Progenitor cell of endocrine pancreas (in vitro differentiated cells): ENCODE measurements at regions not wholly inside any gene's neighbourhood (a gene's known extent, or its start where the extent isn't known, plus 50 kb on each side); places are given as distances from the start of the nearest gene placed in this dataset.

Experiments
- DNase-seq: peaks from one replicate; pipeline ENCODE4 v3.0.0; 2021; ENCODE audit warnings: low spot score; ENCODE audit not compliant: unreplicated experiment
- H3K27ac Mint-ChIP-seq: 2 replicates; pipeline ENCODE4 v1.8.0; 2021; ENCODE audit warnings: mild to moderate bottlenecking, moderate library complexity, mixed read lengths
- H3K27me3 Mint-ChIP-seq: 2 replicates; pipeline ENCODE4 v1.8.0; 2021; ENCODE audit warnings: mixed read lengths
- H3K36me3 Mint-ChIP-seq: 2 replicates; pipeline ENCODE4 v1.8.0; 2022; ENCODE audit warnings: mixed read lengths; ENCODE audit not compliant: insufficient read depth
- H3K4me1 Mint-ChIP-seq: 2 replicates; pipeline ENCODE4 v1.8.0; 2021; ENCODE audit warnings: low read depth, mixed read lengths
- H3K4me3 Mint-ChIP-seq: 2 replicates; pipeline ENCODE4 v1.8.0; 2021; ENCODE audit warnings: low read depth, mild to moderate bottlenecking, moderate library complexity, mixed read lengths
- H3K9me3 Mint-ChIP-seq: 2 replicates; pipeline ENCODE4 v1.8.0; 2021; ENCODE audit warnings: low read depth, mixed read lengths
- CTCF ChIP-seq: fragments of 200-600 bp; sonication (generic); IDR thresholded peaks from one replicate; pipeline ENCODE4 v1.5.0; 2021; ENCODE audit warnings: antibody characterized with exemption, mild to moderate bottlenecking; ENCODE audit not compliant: unreplicated experiment

DNA sequence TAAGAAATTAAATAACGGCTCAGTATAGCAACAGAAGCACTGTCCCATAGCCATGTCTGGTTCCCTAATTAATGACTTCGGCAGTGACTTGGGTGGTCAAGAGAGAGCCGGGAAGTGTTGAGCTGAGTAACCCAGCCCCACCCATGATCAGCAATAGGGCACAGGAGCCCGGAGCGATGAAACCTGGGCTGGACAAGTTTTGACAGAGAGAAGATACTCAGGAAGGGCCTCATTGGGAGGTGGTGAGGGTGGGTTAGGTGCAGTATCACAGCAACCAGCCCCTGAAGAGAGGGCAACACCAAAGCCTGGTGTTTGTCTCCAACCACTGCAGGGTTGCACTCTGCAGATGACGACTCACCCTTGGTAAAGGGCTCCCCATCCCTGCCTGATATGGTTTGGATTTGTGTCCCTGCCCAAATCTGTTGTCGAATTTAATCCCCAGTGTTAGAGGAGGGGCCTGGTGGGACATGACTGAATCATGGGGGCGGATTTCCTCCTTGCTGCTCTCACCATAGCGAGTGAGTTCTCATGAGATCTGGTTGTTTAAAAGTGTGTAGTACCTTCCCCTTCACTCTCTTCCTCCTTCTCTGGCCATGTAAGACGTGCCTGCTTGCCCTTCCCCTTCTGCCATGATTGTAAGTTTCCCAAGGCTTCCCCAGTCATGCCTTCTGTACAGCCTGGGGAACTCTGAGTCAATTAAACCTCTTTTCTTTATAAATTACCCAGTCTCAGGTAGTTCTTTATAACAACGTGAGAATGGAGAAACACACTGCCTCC, 124.9 kb upstream of the MED13L start:
- H3K36me3 Mint-ChIP-seq, result no peaks in the 10 kb centered on the region
- no peak overlapping the region for H3K27ac Mint-ChIP-seq

DNA sequence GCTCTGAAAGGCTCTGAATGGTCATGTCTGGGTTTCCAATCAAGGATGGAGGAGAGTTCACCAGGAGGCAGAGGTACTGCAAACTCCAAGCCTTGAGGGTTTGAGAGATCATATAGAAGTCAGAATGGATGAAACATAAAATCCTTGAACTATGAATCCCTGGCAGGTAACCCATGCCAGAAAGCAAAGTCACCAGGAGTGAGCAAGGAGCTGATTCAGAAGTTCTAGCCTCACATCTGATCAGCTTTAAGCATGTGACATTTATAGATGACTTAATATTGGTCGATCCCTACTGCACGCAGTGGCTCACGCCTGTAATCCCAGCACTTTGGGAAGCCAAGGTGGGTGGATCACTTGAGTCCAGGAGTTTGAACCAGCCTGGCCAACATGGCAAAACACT, 126.1 kb upstream of the MED13L start:
- H3K4me1 Mint-ChIP-seq, result no peaks in the 10 kb centered on the region
- H3K27me3 Mint-ChIP-seq, result peaks cover 3% of the 10 kb centered on the region
- no peak overlapping the region for H3K27ac Mint-ChIP-seq
- peaks cover 9% of the 10 kb centered on the region for H3K9me3 Mint-ChIP-seq
- H3K4me3 Mint-ChIP-seq, result no peak overlapping the region
- no peak for TF ChIP-seq CTCF
- H3K36me3 Mint-ChIP-seq, result no peaks in the 10 kb centered on the region
- no peak for DNase-seq

More for the DNA sequence above, 124.9 kb upstream of the MED13L start:
- TF ChIP-seq CTCF, result no peak
- H3K9me3 Mint-ChIP-seq, result peaks cover 18% of the 10 kb centered on the region
- no peaks in the 10 kb centered on the region for H3K4me1 Mint-ChIP-seq
- no peak for DNase-seq
- H3K27me3 Mint-ChIP-seq, result peaks cover 3% of the 10 kb centered on the region
- H3K4me3 Mint-ChIP-seq, result no peak overlapping the region

DNA sequence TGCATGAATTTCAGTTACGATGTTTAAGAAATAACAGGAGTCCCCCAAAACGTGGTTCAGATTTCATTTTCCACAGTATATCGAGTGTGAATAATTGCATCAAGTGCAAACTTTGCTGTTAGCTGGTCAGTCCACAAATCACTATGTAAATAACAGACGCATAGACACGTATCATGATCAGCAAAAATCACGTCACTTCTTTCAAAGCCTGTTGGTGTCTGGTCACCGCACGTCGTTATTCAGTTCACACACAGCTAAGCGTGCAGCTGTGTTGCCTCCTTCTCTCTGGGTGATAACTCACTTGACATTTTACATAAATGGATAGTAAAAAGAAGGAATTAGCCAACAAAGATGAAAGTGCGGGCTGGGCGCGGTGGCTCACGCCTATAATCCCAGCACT, 126.8 kb upstream of the MED13L start:
- H3K27me3 Mint-ChIP-seq, result peaks cover 3% of the 10 kb centered on the region
- DNase-seq, result no peak
- TF ChIP-seq CTCF, result no peak
- no peak overlapping the region for H3K4me3 Mint-ChIP-seq
- H3K9me3 Mint-ChIP-seq, result peaks cover 2% of the 10 kb centered on the region
- H3K36me3 Mint-ChIP-seq, result no peaks in the 10 kb centered on the region
- no peaks in the 10 kb centered on the region for H3K4me1 Mint-ChIP-seq
- no peak overlapping the region for H3K27ac Mint-ChIP-seq

GRCh38 chr12:116404913-116405611, 127.6 kb upstream of the MED13L start:
- DNase-seq, result no peak
- no peak overlapping the region for H3K4me3 Mint-ChIP-seq
- TF ChIP-seq CTCF, result no peak
- H3K36me3 Mint-ChIP-seq, result no peaks in the 10 kb centered on the region
- no peaks in the 10 kb centered on the region for H3K4me1 Mint-ChIP-seq
- peaks cover 3% of the 10 kb centered on the region for H3K27me3 Mint-ChIP-seq
- H3K27ac Mint-ChIP-seq, result no peak overlapping the region
- no peaks in the 10 kb centered on the region for H3K9me3 Mint-ChIP-seq

DNA sequence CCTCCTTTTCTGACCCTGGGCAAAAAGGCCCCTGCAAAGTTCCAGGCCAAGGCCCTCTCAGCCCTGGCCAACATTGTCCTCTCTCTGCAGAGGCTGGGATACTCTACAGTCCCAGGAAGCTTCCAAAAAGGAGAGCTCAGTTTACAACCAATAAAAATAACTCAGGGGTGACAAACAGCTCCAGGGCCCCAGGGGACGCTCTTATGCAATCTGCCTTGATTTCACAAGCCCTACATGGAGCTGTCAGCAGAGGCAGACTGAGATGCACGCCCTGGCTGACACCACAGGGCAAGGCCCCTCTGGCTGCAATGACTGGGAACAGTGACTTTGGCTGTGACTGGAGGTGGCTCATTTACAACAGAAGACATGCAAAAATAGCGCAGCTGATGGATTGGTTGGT, 129.0 kb upstream of the MED13L start:
- no peaks in the 10 kb centered on the region for H3K4me1 Mint-ChIP-seq
- no peaks in the 10 kb centered on the region for H3K36me3 Mint-ChIP-seq
- no peaks in the 10 kb centered on the region for H3K9me3 Mint-ChIP-seq
- peak overlapping the region; percentile 37 for H3K27ac Mint-ChIP-seq
- H3K27me3 Mint-ChIP-seq, result peaks cover 3% of the 10 kb centered on the region
- TF ChIP-seq CTCF, result no peak
- no peak for DNase-seq
- H3K4me3 Mint-ChIP-seq, result no peak overlapping the region
